ENCODE measurements at regions not wholly inside any gene's neighbourhood (a gene's known extent, or its start where the extent isn't known, plus 50 kb on each side); places are given as distances from the start of the nearest gene placed in this dataset.
A peak's percentile ranks its signal among the peaks of the same experiment; 100 is the strongest.
"Not testable (repeated sequence)": the region's sequence is repeated elsewhere in the genome, so short reads cannot be mapped to it uniquely, and the experiment has no call there.

GRCh38 chr2:175786471-175787124 lies 215.5 kb downstream of the LNPK start:
- ChIA-PET POLR2A (no interaction called here), CTCF (no interaction called here)
- H3K4me3 Mint-ChIP-seq (ENCODE audit: unreplicated experiment) = no peak overlapping the region

GRCh38 chr2:175777337-175777736 lies 224.7 kb downstream of the LNPK start:
- H3K36me3 ChIP-seq (ENCODE audit: control insufficient read depth, insufficient read depth, low read length); H3K36me3 Mint-ChIP-seq (ENCODE audit: insufficient read depth, unreplicated experiment); DNase-seq; CTCF ChIA-PET; H3K27me3 ChIP-seq (replicated peaks; ENCODE audit: control insufficient read depth, insufficient read depth, low read length); H3K27ac Mint-ChIP-seq (ENCODE audit: unreplicated experiment); H3K4me3 Mint-ChIP-seq (ENCODE audit: unreplicated experiment); H3K27me3 Mint-ChIP-seq (ENCODE audit: insufficient read depth, unreplicated experiment); BruUV-seq (replicated peaks); POLR2A ChIA-PET; H3K4me1 Mint-ChIP-seq (ENCODE audit: low read depth, unreplicated experiment); intact Hi-C loops (cut with micrococcal nuclease; ENCODE audit: unreplicated experiment); H3K4me3 ChIP-seq (ENCODE audit: low read depth, low read length); H3K4me1 ChIP-seq; H3K9me3 ChIP-seq: not testable (repeated sequence)
- peaks cover 25% of the 10 kb centered on the region for H3K9me3 Mint-ChIP-seq (ENCODE audit: unreplicated experiment)

More at GRCh38 chr2:175786471-175787124, 215.5 kb downstream of the LNPK start:
- no peak for TF ChIP-seq CTCF (IDR thresholded peaks at IDR 0.05; ENCODE audit: insufficient read depth in 1 of 2, low read depth in 1 of 2, low read length in 1 of 2, severe bottlenecking in 1 of 2, unreplicated experiment in 1 of 2)
- DNase-seq = no peak
- intact Hi-C loops (cut with micrococcal nuclease; ENCODE audit: unreplicated experiment) = no loop called here
- Histone ChIP-seq H3K4me3 (ENCODE audit: low read depth, low read length) (no peak overlapping the region), H3K36me3 (ENCODE audit: control insufficient read depth, insufficient read depth, low read length) (no peaks in the 10 kb centered on the region), H3K4me1 (no peaks in the 10 kb centered on the region), H3K9me3 (no peaks in the 10 kb centered on the region), H3K27me3 (replicated peaks; ENCODE audit: control insufficient read depth, insufficient read depth, low read length) (no peaks in the 10 kb centered on the region)
- Mint-ChIP-seq H3K27ac (ENCODE audit: unreplicated experiment) (no peak overlapping the region), H3K27me3 (ENCODE audit: insufficient read depth, unreplicated experiment) (no peaks in the 10 kb centered on the region), H3K9me3 (ENCODE audit: unreplicated experiment) (no peaks in the 10 kb centered on the region), H3K4me1 (ENCODE audit: low read depth, unreplicated experiment) (no peaks in the 10 kb centered on the region), H3K36me3 (ENCODE audit: insufficient read depth, unreplicated experiment) (no peaks in the 10 kb centered on the region)
- no TSS peak for BruUV-seq (replicated peaks)

- Histone ChIP-seq H3K27me3 (replicated peaks; ENCODE audit: control insufficient read depth, insufficient read depth, low read length) (no peaks in the 10 kb centered on the region), H3K36me3 (ENCODE audit: control insufficient read depth, insufficient read depth, low read length) (no peaks in the 10 kb centered on the region), H3K4me1 (peaks cover 7% of the 10 kb centered on the region; the same call in 1 of the 2 replicates), H3K4me3 (ENCODE audit: low read depth, low read length) (no peak overlapping the region), H3K9me3 (0 out of 2 replicates have a peak, but pooled peaks cover 6% of the 10 kb centered on the region)
- intact Hi-C loops (cut with micrococcal nuclease; ENCODE audit: unreplicated experiment) = no loop called here
- BruUV-seq (replicated peaks) = no TSS peak
- no peak for DNase-seq
- no peaks in the 10 kb centered on the region for H3K27me3 Mint-ChIP-seq (ENCODE audit: insufficient read depth, unreplicated experiment)
- ChIA-PET CTCF (no interaction called here), POLR2A (no interaction called here)
- H3K36me3 Mint-ChIP-seq (ENCODE audit: insufficient read depth, unreplicated experiment) = no peaks in the 10 kb centered on the region
- TF ChIP-seq CTCF (IDR thresholded peaks at IDR 0.05; ENCODE audit: insufficient read depth in 1 of 2, low read depth in 1 of 2, low read length in 1 of 2, severe bottlenecking in 1 of 2, unreplicated experiment in 1 of 2) = no peak
- peaks cover 10% of the 10 kb centered on the region for H3K4me1 Mint-ChIP-seq (ENCODE audit: low read depth, unreplicated experiment)
- no peak overlapping the region for H3K4me3 Mint-ChIP-seq (ENCODE audit: unreplicated experiment)
- H3K27ac Mint-ChIP-seq (ENCODE audit: unreplicated experiment) = peak overlapping the region; percentile 42
- H3K9me3 Mint-ChIP-seq (ENCODE audit: unreplicated experiment) = no peaks in the 10 kb centered on the region
These were observed 232.9 kb downstream of the LNPK start for GRCh38 chr2:175769200-175769599.

All from Caco-2 (cell line).